ENCODE measurements at regions not wholly inside any gene's neighbourhood (a gene's known extent, or its start where the extent isn't known, plus 50 kb on each side); places are given as distances from the start of the nearest gene placed in this dataset.

GRCh38 chr3:103684904-103685303, 1250.1 kb downstream of the ZPLD1 start:
- no peak overlapping the region for H3K4me3 ChIP-seq (ENCODE audit: low read depth, low read length)
- DNase-seq (ENCODE audit: low read depth), result peak; percentile 2
- TF ChIP-seq CTCF (conservative IDR thresholded peaks at IDR 0.05; ENCODE audit: low read depth, low read length), result no peak

- no peak for DNase-seq (ENCODE audit: low read depth)
- no peak for TF ChIP-seq CTCF (conservative IDR thresholded peaks at IDR 0.05; ENCODE audit: low read depth, low read length)
- H3K4me3 ChIP-seq (ENCODE audit: low read depth, low read length), result no peak overlapping the region
Measured at GRCh38 chr3:103685939-103686338, 1251.1 kb downstream of the ZPLD1 start.

GRCh38 chr3:103690536-103690935, 1255.7 kb downstream of the ZPLD1 start:
- TF ChIP-seq CTCF (conservative IDR thresholded peaks at IDR 0.05; ENCODE audit: low read depth, low read length), result no peak
- no peak for DNase-seq (ENCODE audit: low read depth)

GRCh38 chr3:103693831-103694230, 1259.0 kb downstream of the ZPLD1 start:
- TF ChIP-seq CTCF (conservative IDR thresholded peaks at IDR 0.05; ENCODE audit: low read depth, low read length), result no peak
- DNase-seq (ENCODE audit: low read depth), result no peak
- H3K4me3 ChIP-seq (ENCODE audit: low read depth, low read length), result no peak overlapping the region

More at GRCh38 chr3:103690536-103690935, 1255.7 kb downstream of the ZPLD1 start:
- H3K4me3 ChIP-seq (ENCODE audit: low read depth, low read length), result no peak overlapping the region

GRCh38 chr3:103698646-103699045, 1263.8 kb downstream of the ZPLD1 start:
- no peak for TF ChIP-seq CTCF (conservative IDR thresholded peaks at IDR 0.05; ENCODE audit: low read depth, low read length)
- no peak for DNase-seq (ENCODE audit: low read depth)
- H3K4me3 ChIP-seq (ENCODE audit: low read depth, low read length), result no peak overlapping the region

GRCh38 chr3:103699228-103699627, 1264.4 kb downstream of the ZPLD1 start:
- no peak overlapping the region for H3K4me3 ChIP-seq (ENCODE audit: low read depth, low read length)
- DNase-seq (ENCODE audit: low read depth), result no peak
- TF ChIP-seq CTCF (conservative IDR thresholded peaks at IDR 0.05; ENCODE audit: low read depth, low read length), result no peak

GRCh38 chr3:103705641-103706040, 1270.8 kb downstream of the ZPLD1 start:
- TF ChIP-seq CTCF (conservative IDR thresholded peaks at IDR 0.05; ENCODE audit: low read depth, low read length), result no peak
- no peak for DNase-seq (ENCODE audit: low read depth)
- no peak overlapping the region for H3K4me3 ChIP-seq (ENCODE audit: low read depth, low read length)
